ENCODE measurements at regions not wholly inside any gene's neighbourhood (a gene's known extent, or its start where the extent isn't known, plus 50 kb on each side); places are given as distances from the start of the nearest gene placed in this dataset.
"Not testable (repeated sequence)": the region's sequence is repeated elsewhere in the genome, so short reads cannot be mapped to it uniquely, and the experiment has no call there.

- DNase-seq, result not testable (repeated sequence)
These were observed 144.8 kb upstream of the PRKD1 start for GRCh38 chr14:30072454-30072853.

- DNase-seq, result no peak
These were observed 150.3 kb upstream of the PRKD1 start for GRCh38 chr14:30077946-30078345.

- no peak for DNase-seq
These were observed 151.3 kb upstream of the PRKD1 start for GRCh38 chr14:30078811-30079402.

GRCh38 chr14:30082486-30082885, 154.8 kb upstream of the PRKD1 start:
- DNase-seq, result no peak

- DNase-seq, result no peak
These were observed 157.2 kb upstream of the PRKD1 start for GRCh38 chr14:30084811-30085210.

GRCh38 chr14:30085943-30086342, 158.3 kb upstream of the PRKD1 start:
- no peak for DNase-seq

GRCh38 chr14:30088620-30089019, 161.0 kb upstream of the PRKD1 start:
- DNase-seq, result no peak

GRCh38 chr14:30108975-30109700, 181.5 kb upstream of the PRKD1 start:
- no peak for DNase-seq

GRCh38 chr14:30114051-30114450, 186.4 kb upstream of the PRKD1 start:
- no peak for DNase-seq

GRCh38 chr14:30115756-30116155, 188.1 kb upstream of the PRKD1 start:
- DNase-seq, result no peak

- DNase-seq, result no peak
These were observed 191.5 kb upstream of the PRKD1 start for GRCh38 chr14:30118992-30119640.

- DNase-seq, result no peak
These were observed 197.8 kb upstream of the PRKD1 start for GRCh38 chr14:30125322-30125979.

GRCh38 chr14:30129807-30130206, 202.2 kb upstream of the PRKD1 start:
- DNase-seq, result no peak

- DNase-seq, result no peak
These were observed 204.0 kb upstream of the PRKD1 start for GRCh38 chr14:30131581-30132097.

- DNase-seq, result no peak
These were observed 204.5 kb upstream of the PRKD1 start for GRCh38 chr14:30132196-30132595.

- DNase-seq, result no peak
These were observed 207.3 kb upstream of the PRKD1 start for GRCh38 chr14:30134936-30135335.

GRCh38 chr14:30138567-30138966, 210.9 kb upstream of the PRKD1 start:
- DNase-seq, result no peak

- no peak for DNase-seq
These were observed 214.6 kb upstream of the PRKD1 start for GRCh38 chr14:30142216-30142615.

GRCh38 chr14:30143627-30144026, 216.0 kb upstream of the PRKD1 start:
- DNase-seq, result no peak

- DNase-seq, result no peak
These were observed 226.1 kb upstream of the PRKD1 start for GRCh38 chr14:30153717-30154116.

GRCh38 chr14:30156571-30156970, 228.9 kb upstream of the PRKD1 start:
- DNase-seq, result no peak

GRCh38 chr14:30158299-30158698, 230.7 kb upstream of the PRKD1 start:
- no peak for DNase-seq

- no peak for DNase-seq
These were observed 231.7 kb upstream of the PRKD1 start for GRCh38 chr14:30159374-30159773.

- DNase-seq, result no peak
These were observed 233.0 kb upstream of the PRKD1 start for GRCh38 chr14:30160608-30161007.
